NCI-H345 (cell line): ENCODE measurements at regions not wholly inside any gene's neighbourhood (a gene's known extent, or its start where the extent isn't known, plus 50 kb on each side); places are given as distances from the start of the nearest gene placed in this dataset.

Experiments used
- DNase-seq: peaks from one replicate; lab custom pipeline; 2025; lab: John Stamatoyannopoulos, UW

DNA sequence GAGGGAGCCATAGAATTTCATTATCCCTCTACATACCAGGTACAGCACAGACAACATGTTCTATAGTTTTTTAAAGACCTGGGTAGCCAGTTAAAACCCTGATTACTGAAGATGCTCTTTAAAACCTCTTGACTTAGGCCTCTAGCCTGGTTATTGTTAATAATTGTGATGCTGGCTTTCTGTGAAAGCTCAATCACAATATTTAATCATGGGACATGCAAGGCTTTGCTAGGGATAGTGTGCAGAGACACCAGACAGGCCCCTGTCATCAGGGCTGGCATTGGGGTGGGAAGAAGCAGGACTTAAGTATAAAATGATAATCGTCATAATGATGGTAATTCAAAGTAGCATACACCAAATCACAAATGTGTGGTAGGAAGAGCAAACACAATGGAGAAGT, 274.4 kb downstream of the PTBP2 start:
- no peak for DNase-seq

- DNase-seq, result no peak
Measured at GRCh38 chr1:96997717-96998116, 276.1 kb downstream of the PTBP2 start.

DNA sequence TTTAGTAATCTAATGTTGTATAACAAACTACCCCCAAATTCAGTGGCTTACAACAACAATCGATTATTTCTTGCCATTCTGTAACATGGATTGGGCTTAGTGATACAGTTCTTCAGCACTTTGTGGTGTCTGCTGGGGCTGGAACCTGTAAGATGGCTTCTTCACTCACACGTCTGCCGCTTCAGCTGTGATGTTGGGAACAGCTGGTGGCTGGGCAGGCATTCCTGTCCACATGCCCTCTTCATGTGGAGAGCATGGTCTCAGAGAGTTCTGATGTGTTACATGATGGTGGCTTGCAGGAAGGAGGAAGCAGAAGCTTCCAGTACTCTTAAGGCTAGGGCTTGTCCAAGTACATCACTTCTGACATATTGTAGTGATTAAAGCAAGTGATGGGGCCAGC, 276.9 kb downstream of the PTBP2 start:
- no peak for DNase-seq

DNA sequence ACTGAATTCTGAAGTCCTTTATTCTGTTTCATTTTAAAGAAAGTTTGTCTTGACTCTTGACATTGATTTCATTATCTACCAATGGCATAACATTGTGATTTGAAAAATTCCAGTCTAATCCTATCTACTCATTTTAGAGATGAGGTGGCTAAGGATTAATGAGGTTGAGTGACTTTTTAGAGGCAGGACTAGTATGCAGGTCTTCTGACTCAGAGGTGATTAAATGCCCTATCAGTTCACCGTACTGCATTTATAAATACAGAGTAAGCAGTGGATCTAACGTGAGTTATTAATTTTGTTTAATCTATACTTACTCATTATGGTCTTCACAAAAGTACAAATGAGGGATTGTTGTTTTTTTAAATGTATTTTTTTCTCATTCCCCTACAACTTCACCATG, 277.6 kb downstream of the PTBP2 start:
- DNase-seq, result no peak

DNA sequence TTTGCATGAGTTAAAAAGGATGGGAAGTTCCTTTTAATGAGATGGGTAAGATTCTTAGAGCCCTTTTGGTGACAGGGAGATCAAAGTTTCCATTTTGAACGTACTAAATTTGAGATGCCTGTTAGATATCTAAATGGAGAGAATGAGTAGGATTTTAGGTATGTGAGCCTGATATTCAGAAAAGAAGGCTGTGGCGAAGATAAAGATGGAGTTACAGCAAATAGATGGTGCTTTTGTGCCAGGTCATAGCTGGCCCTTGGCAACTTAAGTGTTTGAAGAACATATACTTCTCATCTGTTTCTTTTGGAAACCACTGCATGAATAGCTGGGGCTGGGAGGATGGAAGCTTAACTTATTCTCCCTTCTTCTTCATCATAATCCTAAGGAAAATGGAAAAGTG, 282.5 kb downstream of the PTBP2 start:
- no peak for DNase-seq

GRCh38 chr1:97004743-97005142, 283.2 kb downstream of the PTBP2 start:
- no peak for DNase-seq

- peak; percentile 37 for DNase-seq
Measured at GRCh38 chr1:97006044-97006661, 284.6 kb downstream of the PTBP2 start.

- no peak for DNase-seq
Measured at GRCh38 chr1:97007840-97008604, 286.4 kb downstream of the PTBP2 start.

- no peak for DNase-seq
Measured at GRCh38 chr1:97010566-97011264, 289.1 kb downstream of the PTBP2 start.

- no peak for DNase-seq
Measured at GRCh38 chr1:97013136-97013535, 291.6 kb downstream of the PTBP2 start.

- DNase-seq, result no peak
Measured at GRCh38 chr1:97013941-97014340, 292.4 kb downstream of the PTBP2 start.

- DNase-seq, result no peak
Measured at GRCh38 chr1:97014426-97014825, 292.8 kb downstream of the PTBP2 start.

DNA sequence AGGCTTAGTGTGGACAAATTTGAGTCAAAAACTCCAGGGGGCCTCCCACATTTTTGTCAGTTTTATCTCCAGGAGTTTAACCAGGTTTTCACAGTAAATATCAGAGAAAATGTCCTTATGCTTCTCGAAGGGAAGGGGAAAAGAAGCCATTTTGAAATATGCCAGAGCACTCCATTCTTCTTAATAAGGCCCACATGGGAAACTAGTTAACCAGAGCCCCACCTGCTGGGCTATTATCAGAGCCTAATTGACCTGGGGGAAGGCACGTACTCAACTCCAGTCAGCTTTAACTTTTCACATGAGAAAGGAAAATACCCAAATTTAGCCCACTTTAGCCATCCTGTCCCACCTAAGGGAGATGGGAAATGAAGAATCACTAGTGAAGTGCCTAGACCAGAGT, 296.3 kb downstream of the PTBP2 start:
- no peak for DNase-seq
